GM21423 (cell line): ENCODE measurements at regions not wholly inside any gene's neighbourhood (a gene's known extent, or its start where the extent isn't known, plus 50 kb on each side); places are given as distances from the start of the nearest gene placed in this dataset.
A peak's percentile ranks its signal among the peaks of the same experiment; 100 is the strongest.
"Not testable (repeated sequence)": the region's sequence is repeated elsewhere in the genome, so short reads cannot be mapped to it uniquely, and the experiment has no call there.

Experiments
- ATAC-seq: cut with Tn5 transposase; IDR thresholded peaks from one replicate; pipeline ENCODE4 v1.9.1; 2021; ENCODE audit warnings: mild to moderate bottlenecking, moderate library complexity; ENCODE audit not compliant: unreplicated experiment

DNA sequence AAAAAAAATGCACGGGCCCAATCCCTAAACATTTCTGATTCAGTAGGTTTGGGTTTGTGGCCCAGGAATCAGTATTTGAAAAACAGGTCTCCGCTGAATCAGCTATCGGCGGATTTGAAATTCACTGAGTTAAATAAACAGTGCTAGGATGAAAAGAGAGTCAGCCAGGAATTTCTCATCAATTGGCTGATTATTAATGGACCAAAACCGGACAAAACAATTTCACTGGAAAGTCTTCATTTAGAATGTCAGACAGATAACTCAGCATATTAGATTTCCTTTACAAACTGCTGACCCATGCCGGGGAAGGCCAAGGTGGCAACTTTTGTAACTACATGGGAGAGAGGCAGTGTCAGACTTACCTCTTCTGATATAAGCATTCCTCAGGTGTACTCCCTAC lies 99.4 kb upstream of the LSM6 start:
- ATAC-seq, result no peak

DNA sequence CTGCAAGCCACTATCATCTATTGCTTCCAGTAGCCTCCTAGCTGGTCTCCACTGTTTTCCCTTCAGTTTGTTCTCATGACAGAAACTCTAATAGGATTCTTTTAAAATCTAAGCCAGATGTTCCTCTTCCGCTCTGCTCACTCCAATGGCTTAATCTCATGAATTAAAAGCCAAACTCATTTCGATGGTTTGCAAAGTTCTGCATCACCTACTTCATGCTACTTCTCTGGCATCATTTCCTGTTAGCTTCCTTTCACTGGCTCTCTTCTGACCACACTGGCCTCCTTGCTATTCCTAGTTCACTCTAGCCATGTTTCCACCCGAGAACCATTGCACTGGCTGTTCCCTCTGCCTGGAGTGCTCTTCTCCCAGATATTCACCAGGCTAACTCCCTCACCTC lies 102.0 kb upstream of the LSM6 start:
- peak; percentile 55 for ATAC-seq

- no peak for ATAC-seq
These were observed 103.1 kb upstream of the LSM6 start for GRCh38 chr4:146072376-146072775.

DNA sequence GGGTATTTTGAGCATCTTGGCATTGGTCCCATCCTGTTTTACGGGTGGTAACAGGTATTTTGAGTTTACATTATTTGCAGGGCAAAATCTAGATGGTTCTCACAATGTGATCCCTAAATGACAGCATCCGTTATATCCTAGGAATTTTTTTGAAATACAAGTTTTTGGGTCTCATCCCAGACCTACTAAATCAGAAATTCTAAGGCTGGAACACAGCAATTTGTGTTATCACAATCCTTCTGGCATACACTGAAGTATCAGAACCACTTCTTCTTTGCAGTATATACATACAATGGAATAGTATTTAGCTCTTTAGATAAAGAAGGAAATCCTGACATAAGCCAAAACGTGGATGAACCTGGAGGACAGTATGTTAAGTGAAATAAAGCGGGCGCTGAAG lies 104.1 kb upstream of the LSM6 start:
- ATAC-seq, result no peak

GRCh38 chr4:146063143-146063542 lies 112.4 kb upstream of the LSM6 start:
- no peak for ATAC-seq

GRCh38 chr4:146062340-146062739 lies 113.2 kb upstream of the LSM6 start:
- ATAC-seq, result no peak

GRCh38 chr4:146061610-146062334 lies 113.7 kb upstream of the LSM6 start:
- ATAC-seq, result no peak

- peak; percentile 87 for ATAC-seq
These were observed 115.7 kb upstream of the LSM6 start for GRCh38 chr4:146059865-146060264.

GRCh38 chr4:146059151-146059550 lies 116.4 kb upstream of the LSM6 start:
- peak; percentile 38 for ATAC-seq

DNA sequence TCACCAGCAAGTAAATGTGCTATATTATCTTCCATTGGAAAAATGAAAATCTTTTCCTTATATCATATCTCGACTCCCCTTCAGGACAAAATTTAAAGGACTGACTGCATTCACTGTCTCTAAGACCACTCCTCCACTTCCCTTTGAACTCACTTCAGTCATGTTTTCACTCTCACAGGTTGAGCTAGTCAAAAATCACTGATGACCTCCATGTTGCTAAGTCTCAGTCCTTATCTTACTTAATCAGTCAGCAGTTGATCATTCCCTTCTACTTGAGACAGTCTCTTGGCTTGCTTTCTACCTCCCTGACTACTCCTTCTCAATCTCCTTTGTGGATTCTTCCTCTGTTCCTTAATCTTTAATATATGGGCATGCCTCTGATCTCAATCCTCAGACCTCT lies 117.0 kb upstream of the LSM6 start:
- no peak for ATAC-seq

DNA sequence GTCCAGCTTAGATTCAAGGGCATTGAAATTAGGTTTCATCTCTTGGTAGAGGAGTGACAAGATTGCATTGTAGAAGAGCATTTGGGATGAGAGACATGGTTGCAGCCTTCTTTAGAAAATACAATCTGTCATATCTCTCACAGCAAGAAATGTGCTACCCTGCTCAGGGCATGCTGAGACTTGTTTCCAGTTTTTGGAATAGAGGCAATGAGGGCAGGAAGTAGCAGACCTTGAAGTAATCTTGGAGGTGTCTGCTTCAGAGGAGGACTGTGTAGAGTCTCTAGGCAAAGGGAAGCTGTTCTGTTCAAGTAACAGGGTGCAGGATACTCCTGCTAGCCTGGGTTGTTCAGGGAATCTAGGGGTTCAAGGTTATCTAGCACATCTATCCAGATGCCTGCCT lies 116.1 kb upstream of the ZNF827 start:
- ATAC-seq, result no peak

GRCh38 chr4:146053891-146054290 lies 115.3 kb upstream of the ZNF827 start:
- no peak for ATAC-seq

- no peak for ATAC-seq
These were observed 113.2 kb upstream of the ZNF827 start for GRCh38 chr4:146051728-146052391.

DNA sequence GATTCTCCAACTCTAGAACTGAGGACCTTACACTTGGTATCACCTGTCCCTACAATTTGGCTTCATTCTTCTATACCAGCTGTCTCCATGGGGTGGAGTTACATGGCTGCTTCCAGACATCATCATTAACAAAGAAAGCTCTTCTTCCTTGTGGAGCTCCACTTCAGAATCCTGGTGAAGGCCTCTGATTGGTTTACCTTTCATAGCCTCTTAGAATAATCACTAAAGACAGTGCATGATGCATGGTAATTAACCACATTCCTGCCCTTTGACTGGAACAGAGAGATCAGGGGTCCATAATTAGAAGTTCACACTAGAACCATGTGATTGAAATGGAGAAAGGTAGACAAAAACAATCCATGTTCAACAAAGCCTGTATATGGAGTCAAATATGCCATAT lies 112.6 kb upstream of the ZNF827 start:
- no peak for ATAC-seq

- peak; percentile 94 for ATAC-seq
These were observed 111.2 kb upstream of the ZNF827 start for GRCh38 chr4:146049802-146050201.

- ATAC-seq, result not testable (repeated sequence)
These were observed 109.1 kb upstream of the ZNF827 start for GRCh38 chr4:146047768-146048167.

- no peak for ATAC-seq
These were observed 102.7 kb upstream of the ZNF827 start for GRCh38 chr4:146041139-146042004.

DNA sequence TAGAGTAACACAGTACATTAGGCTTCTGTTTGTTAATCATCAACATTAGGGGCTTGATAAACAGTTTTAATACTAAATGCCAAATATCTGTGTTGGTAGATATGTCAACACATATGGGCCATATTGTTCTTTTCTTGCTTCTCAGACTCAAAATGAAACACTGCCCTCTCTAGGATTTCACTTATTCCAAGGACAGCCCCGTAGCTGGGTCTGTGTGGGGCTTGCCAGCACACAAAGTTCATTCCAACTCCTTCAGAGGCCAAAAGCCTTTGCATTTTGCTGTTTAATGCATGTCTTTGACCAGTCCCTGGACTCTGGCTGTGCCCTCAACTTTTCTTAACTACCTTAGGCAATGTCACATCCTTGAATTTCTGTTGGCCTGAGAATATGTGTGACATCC lies 102.0 kb upstream of the ZNF827 start:
- no peak for ATAC-seq

DNA sequence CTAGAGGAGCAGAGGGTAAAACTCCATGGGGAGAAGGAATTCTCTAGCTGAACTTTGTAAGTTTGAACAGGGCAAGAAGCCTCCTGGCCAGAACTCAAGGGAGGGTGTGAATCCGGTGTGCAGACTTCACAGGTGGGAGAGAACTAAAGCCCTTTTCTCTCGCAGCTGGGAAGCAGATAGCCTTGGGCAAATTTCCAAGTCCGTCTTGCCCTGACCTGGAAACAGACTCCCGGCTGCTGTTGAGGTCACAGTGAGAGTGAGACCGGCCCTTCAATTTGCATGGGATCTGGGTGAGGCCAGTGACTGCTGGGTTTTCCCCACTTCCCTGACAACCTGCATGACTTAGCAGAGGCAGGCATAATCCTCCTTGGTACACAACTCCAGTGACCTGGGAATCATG lies 94.5 kb upstream of the ZNF827 start:
- no peak for ATAC-seq

DNA sequence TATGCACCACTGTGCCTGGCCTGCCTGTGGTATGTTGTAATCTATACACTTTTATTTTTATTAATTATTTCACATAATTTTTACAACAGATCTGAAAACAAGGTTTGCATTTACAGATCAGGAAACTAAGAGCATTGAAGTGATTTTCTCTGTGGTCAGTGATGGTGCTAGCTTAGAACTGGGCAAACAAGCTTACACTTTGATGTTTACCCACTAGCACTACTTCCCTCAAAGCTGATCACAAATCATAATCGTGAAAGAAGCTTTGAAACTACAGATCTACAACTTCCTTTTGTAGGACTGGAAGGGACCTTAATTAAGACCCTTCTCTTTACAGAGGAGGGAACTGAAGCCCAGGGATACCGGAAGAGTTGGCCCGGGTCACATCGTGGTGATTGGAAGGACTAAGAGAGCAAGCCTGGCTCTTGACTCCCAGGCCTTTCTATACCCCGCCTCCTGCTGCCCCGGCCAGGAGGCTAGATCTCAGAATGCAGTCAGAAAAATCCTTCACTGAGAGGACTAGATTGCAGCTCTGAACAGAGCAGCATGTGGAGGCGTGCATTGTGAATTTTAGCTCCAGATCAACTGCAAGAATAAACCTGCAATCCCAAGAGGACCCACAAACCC lies 93.7 kb upstream of the ZNF827 start:
- ATAC-seq, result no peak
